PC-9 (cell line): ENCODE measurements at regions not wholly inside any gene's neighbourhood (a gene's known extent, or its start where the extent isn't known, plus 50 kb on each side); places are given as distances from the start of the nearest gene placed in this dataset.

Experiments used
- EZH2 ChIP-seq: fragments of 200-600 bp; sonication (generic); IDR thresholded peaks from 2 replicates; pipeline ENCODE4 v1.8.0; 2017; ENCODE audit warnings: antibody characterized with exemption, low read depth
- TF ChIP-seq, protein P1 (sequence below): fragments of 200-600 bp; sonication (generic); conservative IDR thresholded peaks from 2 replicates; pipeline ENCODE4 v1.6.1; 2017; ENCODE audit warnings: mixed run types, antibody characterized with exemption, mild to moderate bottlenecking, moderate library complexity

GRCh38 chr12:30463636-30464035 lies 232.0 kb downstream of the IPO8 start:
- TF ChIP-seq, protein P1, sequence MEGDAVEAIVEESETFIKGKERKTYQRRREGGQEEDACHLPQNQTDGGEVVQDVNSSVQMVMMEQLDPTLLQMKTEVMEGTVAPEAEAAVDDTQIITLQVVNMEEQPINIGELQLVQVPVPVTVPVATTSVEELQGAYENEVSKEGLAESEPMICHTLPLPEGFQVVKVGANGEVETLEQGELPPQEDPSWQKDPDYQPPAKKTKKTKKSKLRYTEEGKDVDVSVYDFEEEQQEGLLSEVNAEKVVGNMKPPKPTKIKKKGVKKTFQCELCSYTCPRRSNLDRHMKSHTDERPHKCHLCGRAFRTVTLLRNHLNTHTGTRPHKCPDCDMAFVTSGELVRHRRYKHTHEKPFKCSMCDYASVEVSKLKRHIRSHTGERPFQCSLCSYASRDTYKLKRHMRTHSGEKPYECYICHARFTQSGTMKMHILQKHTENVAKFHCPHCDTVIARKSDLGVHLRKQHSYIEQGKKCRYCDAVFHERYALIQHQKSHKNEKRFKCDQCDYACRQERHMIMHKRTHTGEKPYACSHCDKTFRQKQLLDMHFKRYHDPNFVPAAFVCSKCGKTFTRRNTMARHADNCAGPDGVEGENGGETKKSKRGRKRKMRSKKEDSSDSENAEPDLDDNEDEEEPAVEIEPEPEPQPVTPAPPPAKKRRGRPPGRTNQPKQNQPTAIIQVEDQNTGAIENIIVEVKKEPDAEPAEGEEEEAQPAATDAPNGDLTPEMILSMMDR = no peak
- no peak for TF ChIP-seq EZH2
